ENCODE measurements at regions not wholly inside any gene's neighbourhood (a gene's known extent, or its start where the extent isn't known, plus 50 kb on each side); places are given as distances from the start of the nearest gene placed in this dataset.

DNA sequence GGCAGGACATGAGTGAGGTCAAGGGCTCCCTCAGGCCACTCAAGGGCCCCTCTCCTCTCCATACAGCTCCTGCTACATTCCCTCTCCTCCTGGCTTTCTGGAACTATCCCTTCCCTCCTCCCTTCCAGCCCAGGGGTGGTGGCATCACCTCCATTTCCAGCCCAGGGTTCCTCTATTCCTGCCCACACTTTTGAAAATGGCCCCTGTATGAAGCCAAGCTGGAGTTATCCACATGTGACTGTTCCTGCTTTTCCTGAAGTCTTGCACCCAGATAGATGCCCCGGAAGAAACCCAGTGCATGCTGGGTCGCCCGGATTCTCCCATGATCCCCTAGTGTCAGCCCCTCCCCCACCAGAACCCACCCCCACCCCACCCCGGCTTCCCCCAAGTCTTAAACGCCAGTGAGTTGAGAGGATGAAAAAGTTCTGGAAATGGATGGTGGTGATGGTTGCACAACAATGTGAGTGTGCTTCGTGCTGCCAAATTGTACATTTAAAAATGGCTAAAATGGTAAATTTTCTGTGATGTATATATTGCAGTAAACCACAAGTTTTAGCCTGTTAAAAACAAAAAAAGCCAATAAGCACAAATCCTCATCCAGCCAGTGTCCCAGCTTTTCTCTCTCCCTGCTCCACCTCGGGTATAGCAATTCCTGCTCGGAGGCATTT lies 136.9 kb downstream of the SCARB1 start:
- Mint-ChIP-seq H3K4me3 (no peak overlapping the region), H3K27ac (no peak overlapping the region), H3K4me1 (no peaks in the 10 kb centered on the region), H3K36me3 (no peaks in the 10 kb centered on the region), H3K9me3 (no peaks in the 10 kb centered on the region)
- no peak for DNase-seq (ENCODE audit: low spot score in 2 of 2)
- ATAC-seq = no peak

DNA sequence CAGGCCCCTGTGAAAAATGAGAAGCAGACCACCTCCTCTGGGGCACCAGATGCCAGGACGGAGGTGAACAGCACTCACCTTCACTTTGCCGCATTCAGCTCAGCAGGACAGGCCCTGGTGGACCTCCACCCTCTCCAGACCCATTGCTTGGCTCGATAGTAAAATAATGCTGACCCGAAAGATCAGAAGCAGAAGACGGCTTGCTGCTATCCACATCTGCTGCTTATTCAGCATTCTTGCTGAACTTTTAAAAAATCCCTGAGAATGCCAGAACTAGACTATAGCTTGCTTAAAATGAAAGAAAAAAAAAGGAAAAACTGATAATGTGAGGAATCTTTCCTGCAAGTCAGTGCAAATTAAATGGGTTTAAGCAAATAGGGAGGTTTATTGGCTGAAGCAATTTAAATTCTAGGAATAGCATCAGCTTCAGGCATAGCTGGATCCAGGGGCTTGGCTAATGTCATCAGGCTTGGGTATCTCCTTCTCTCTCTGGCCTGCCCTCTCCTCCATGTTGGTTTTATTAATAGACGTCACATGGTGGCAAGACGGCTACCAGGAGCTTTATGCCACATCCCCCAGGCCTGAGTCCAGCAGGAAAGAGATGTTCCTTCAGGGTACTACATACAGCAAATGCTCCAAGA lies 137.9 kb downstream of the SCARB1 start:
- DNase-seq (ENCODE audit: low spot score in 2 of 2) (no peak), ATAC-seq (no peak)
- Mint-ChIP-seq H3K4me3 (no peak overlapping the region), H3K36me3 (no peaks in the 10 kb centered on the region), H3K27ac (no peak overlapping the region), H3K4me1 (no peaks in the 10 kb centered on the region), H3K9me3 (no peaks in the 10 kb centered on the region)

DNA sequence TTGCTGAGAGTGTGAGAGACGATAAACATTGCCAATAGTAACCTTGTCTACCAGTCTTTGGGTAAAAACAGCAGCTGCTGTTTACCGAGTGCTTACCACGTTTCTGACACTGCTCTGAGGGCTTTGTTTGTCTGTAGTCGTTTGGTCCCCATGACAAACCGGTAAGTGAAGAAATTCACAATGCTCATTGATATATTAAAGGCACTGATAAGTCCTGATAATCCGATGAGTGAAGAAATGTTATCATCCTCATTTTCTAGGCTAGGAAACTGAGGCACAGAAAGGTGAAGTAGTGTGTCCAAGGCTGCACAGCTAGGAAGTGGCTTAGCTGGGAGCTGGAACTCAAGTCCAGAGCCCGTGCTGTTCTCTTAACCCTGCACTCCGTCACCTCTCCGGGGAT lies 138.6 kb downstream of the SCARB1 start:
- Mint-ChIP-seq H3K27ac (no peak overlapping the region), H3K9me3 (no peaks in the 10 kb centered on the region), H3K36me3 (no peaks in the 10 kb centered on the region), H3K4me3 (no peak overlapping the region), H3K4me1 (peaks cover 2% of the 10 kb centered on the region)
- ATAC-seq (no peak), DNase-seq (ENCODE audit: low spot score in 2 of 2) (no peak)

DNA sequence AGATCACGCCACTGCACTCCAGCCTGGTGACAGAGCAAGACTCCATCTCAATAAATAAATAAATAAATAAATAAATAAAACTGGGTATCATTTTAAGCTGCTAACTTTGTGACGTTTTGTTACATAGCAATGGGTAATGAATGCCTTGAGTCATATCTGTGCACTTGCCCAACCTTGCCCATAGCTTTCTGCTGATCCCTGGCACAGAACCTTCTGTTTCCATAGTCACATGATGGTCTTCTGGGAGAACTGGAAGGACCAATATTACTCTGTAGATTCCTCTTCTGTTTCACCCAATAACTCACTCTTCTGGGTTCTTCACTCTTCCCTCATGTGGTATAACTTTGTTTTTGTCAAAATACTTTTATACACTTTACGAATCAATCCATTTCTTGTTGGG lies 140.8 kb downstream of the SCARB1 start:
- Mint-ChIP-seq H3K27ac (no peak overlapping the region), H3K9me3 (no peaks in the 10 kb centered on the region), H3K36me3 (no peaks in the 10 kb centered on the region), H3K4me3 (no peak overlapping the region), H3K4me1 (peaks cover 7% of the 10 kb centered on the region)
- ATAC-seq (no peak), DNase-seq (ENCODE audit: low spot score in 2 of 2) (no peak)

DNA sequence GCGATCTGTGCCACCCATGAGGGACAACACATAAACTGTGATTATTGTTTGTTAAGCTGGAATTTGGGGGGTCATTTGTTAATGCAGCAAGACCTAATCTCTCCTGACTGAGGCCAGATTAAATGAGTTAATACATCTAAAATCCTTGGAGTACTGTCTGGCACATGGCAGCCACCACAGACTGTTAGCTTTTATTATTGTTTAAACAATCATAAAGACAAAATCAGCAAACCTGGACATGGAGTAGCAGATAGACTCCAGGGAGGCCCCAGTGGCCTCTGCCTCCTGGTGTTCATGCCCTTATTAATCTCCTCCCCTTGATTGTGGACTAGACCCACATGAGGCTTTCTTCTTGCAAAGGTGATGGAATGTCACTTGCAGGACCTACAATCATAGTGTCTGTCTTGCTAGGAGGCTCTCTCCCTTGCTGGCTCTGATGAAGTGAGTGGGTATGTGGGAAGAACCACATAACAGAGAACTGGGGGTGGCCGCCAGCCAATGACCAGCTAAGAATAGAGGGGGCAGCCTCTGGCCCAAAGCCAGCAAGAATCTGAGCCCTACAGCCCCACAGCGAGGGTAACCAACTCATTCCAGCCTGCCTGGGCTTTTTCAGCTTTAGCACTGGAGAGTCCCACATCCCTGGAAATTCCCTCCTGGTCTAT lies 142.0 kb downstream of the SCARB1 start:
- peaks cover 7% of the 10 kb centered on the region for H3K4me1 Mint-ChIP-seq

DNA sequence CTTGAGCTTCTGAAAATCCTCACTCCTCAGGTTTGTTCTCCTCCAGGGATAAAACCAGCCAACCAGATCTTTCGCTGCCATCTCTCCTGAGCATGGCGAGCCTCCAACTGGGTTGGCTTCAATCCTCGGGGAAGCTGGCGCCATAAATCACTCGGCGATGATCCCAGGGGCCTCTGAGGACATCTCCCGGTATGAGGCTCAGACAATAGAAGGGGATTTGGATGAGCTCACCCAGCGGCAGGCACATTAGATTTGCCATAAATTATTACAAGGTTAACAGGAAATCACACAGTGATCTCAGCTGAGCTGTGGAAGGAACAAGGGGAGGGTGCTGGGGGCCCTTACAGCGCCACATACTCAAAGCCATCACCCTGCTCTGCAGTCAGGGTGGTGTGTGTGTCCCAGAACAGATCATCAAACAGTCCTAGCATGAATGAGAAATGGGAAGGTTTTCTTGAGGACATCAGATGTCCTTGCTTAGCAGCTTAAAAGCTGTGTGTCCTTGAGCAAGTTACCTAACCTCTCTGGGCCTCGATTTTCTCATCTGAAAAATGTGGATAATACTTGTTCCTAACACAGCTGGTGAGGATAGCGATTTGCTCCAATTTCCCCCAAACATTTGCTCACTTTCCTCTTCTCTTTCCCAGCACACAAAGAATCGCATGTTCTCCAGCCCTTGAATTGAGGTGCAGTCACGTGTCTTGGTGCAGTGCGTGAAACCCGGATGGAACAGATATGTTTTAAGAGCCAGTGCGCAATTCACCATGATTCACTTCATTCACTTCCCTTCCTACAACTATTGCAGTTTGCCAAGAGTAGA lies 142.8 kb downstream of the SCARB1 start:
- no peaks in the 10 kb centered on the region for H3K9me3 Mint-ChIP-seq
- H3K4me3 Mint-ChIP-seq = no peak overlapping the region
- DNase-seq (ENCODE audit: low spot score in 2 of 2) = no peak
- peaks cover 7% of the 10 kb centered on the region for H3K4me1 Mint-ChIP-seq
- no peak for ATAC-seq
- H3K27ac Mint-ChIP-seq = no peak overlapping the region
- H3K36me3 Mint-ChIP-seq = peaks cover 1% of the 10 kb centered on the region

More for the DNA sequence above, 142.0 kb downstream of the SCARB1 start:
- Mint-ChIP-seq H3K36me3 (no peaks in the 10 kb centered on the region), H3K9me3 (no peaks in the 10 kb centered on the region), H3K27ac (no peak overlapping the region), H3K4me3 (no peak overlapping the region)
- ATAC-seq (no peak), DNase-seq (ENCODE audit: low spot score in 2 of 2) (no peak)

DNA sequence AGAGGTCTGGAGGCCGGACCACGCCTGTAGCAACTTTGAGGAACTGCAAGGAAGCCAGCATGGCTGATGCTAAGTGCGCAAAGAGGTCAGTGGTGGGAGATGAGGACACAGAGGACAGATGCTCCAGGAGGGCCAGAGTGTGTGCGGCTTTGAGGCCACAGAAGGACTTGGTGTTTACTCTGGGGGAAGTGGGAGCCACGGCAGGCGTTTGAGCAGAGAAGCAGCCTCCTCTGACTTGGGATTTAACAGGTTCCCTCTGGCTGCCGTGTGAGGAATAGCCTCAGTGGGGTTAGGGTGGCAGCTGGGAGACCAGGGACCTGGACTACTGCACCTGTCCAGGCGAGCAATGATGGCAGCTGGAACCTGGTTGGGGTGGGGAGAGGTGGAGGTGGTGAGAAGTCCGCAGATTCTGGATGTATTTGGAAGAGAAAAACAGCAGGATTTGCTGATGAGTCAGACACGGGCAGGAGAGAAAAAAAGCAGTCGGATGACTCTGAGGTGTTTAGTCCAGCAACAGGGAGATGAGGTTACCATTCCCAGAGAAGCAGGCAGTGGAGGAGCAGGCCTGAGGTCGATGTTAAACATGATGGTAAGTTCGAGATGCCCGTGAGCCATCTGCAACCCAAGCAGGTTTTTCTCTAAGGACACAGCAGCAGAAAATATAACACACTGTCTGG lies 143.5 kb downstream of the SCARB1 start:
- ATAC-seq = no peak
- Mint-ChIP-seq H3K4me1 (peaks cover 7% of the 10 kb centered on the region), H3K27ac (no peak overlapping the region), H3K36me3 (peaks cover 6% of the 10 kb centered on the region), H3K4me3 (no peak overlapping the region), H3K9me3 (no peaks in the 10 kb centered on the region)
- DNase-seq (ENCODE audit: low spot score in 2 of 2) = no peak

DNA sequence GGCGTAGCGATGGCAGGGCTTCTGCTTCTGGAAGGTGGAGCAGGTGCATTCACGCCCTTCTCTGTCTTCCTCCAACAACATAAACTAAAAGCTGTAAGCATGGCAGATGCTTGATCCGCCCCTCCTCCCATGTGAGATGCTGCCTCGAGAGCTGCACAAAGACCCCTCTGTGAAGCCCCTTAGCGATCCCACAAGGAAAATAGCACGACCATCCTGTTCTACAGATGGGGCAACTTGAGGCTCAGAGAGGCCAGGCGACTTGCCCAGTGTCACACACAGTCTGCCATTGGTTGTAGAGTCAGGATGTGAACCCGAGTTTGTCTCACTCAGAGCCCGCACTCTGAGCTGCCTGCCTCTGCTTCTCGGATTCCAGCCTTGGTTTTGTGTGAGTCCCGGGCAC lies 144.4 kb downstream of the SCARB1 start:
- no peak overlapping the region for H3K4me3 Mint-ChIP-seq
- H3K36me3 Mint-ChIP-seq = peaks cover 6% of the 10 kb centered on the region
- H3K27ac Mint-ChIP-seq = no peak overlapping the region
- no peaks in the 10 kb centered on the region for H3K9me3 Mint-ChIP-seq
- no peak for DNase-seq (ENCODE audit: low spot score in 2 of 2)
- no peak for ATAC-seq
- H3K4me1 Mint-ChIP-seq = peaks cover 13% of the 10 kb centered on the region

DNA sequence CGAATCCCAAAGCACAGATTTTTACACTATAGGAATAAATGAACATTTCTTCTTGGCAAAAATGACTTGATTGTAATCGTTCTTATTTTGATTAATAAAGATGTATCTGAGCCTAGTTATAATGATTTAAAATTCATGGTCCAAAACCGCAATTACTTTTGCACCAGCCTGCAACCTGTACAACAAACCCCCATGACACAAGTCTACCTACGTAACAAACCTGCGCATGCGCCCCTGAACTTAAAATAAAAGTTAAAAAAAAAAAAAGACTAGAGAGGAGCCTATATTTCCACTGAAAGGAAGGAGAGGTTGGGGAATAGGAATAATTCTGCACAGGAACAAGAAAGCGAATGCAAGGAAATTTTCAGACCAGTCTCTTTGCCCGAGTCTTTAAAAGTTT lies 145.2 kb downstream of the SCARB1 start:
- peaks cover 20% of the 10 kb centered on the region for H3K4me1 Mint-ChIP-seq
- no peaks in the 10 kb centered on the region for H3K9me3 Mint-ChIP-seq
- DNase-seq (ENCODE audit: low spot score in 2 of 2) (no peak), ATAC-seq (no peak)
- H3K27ac Mint-ChIP-seq = no peak overlapping the region
- H3K4me3 Mint-ChIP-seq = no peak overlapping the region
- H3K36me3 Mint-ChIP-seq = peaks cover 12% of the 10 kb centered on the region

DNA sequence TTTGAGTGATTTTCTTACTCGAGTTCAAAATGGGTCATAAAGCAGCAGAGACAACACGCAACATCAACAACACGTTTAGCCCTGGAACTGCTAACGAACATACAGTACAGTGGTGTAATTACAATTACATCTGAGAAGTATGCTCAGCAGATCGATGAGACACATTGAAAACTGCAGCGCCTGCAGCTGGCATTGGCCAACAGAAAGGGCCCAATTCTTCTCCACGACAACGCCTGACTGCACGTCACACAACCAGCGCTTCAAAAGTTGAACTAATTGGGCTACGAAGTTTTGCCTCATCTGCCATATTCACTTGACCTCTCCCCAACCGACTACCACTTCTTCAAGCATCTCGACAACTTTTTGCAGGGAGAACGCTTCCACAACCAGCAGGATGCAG lies 145.6 kb downstream of the SCARB1 start:
- no peak overlapping the region for H3K27ac Mint-ChIP-seq
- no peak overlapping the region for H3K4me3 Mint-ChIP-seq
- ATAC-seq (no peak), DNase-seq (ENCODE audit: low spot score in 2 of 2) (no peak)
- no peaks in the 10 kb centered on the region for H3K9me3 Mint-ChIP-seq
- H3K36me3 Mint-ChIP-seq = peaks cover 16% of the 10 kb centered on the region
- peaks cover 24% of the 10 kb centered on the region for H3K4me1 Mint-ChIP-seq

DNA sequence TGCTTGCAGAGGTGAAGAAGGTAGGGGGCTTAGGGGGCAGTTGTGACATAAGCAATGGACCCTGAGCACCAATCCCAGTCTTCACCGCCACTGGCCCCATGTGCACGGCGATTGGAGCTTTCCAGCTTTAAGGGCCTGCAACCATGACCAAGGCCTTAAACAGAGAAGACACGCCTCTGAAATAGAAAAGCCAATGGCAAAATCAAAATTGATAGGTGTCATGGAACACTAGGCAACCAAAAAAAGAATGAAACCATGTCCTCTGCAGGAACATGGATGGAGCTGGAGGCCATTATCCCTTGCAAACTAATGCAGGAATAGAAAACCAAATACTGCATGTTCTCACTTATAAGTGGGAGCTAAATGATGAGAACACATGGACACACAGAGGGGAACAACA lies 146.3 kb downstream of the SCARB1 start:
- Mint-ChIP-seq H3K9me3 (no peaks in the 10 kb centered on the region), H3K27ac (no peak overlapping the region), H3K4me3 (no peak overlapping the region), H3K36me3 (peaks cover 18% of the 10 kb centered on the region), H3K4me1 (peaks cover 27% of the 10 kb centered on the region)
- DNase-seq (ENCODE audit: low spot score in 2 of 2) = no peak
- ATAC-seq = no peak

DNA sequence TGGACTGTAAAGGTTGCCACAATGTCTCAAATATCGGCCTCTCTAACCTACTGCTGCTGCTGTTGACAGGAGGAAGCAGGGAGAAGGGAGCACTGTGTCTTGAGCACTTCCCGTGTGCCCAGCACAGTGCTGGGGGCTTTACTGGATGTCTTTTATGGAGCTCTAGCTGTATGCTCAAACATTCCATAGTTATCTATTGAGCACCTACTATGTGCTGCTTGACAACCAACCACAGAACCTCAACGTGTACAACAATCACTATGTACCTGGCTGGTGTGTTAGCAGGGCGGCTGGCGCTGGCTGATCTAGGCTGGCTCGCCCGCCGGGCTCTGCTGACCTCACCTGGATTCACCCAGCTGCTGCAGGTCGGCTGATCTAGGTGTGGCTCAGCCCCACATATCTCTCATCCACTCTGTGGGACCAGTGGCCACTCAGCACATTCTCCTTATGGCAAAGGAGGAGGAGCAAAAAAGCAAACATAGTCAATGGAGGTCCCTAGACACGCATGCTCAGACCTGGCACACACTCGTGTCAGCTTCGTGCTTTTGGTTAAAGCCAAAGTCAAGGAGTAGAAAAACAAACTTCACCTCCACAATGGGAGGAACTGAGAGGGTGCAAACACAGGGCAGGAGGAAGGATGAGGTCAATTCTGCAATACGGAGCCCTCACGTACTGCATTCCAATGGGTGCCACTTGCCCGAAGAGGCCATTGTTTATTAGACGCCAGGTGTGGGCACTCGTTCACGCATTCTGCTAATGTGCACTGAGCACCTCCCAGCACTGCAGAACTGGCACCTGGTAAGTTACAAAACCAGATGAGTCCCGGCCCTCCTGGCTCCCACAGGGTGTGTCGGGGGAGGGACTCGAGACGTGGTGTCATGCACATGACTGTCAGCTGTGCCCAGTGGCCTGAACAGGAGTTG lies 147.2 kb downstream of the SCARB1 start:
- no peak for ATAC-seq
- Mint-ChIP-seq H3K36me3 (peaks cover 18% of the 10 kb centered on the region), H3K4me1 (peaks cover 27% of the 10 kb centered on the region), H3K9me3 (no peaks in the 10 kb centered on the region), H3K4me3 (no peak overlapping the region), H3K27ac (no peak overlapping the region)
- no peak for DNase-seq (ENCODE audit: low spot score in 2 of 2)

DNA sequence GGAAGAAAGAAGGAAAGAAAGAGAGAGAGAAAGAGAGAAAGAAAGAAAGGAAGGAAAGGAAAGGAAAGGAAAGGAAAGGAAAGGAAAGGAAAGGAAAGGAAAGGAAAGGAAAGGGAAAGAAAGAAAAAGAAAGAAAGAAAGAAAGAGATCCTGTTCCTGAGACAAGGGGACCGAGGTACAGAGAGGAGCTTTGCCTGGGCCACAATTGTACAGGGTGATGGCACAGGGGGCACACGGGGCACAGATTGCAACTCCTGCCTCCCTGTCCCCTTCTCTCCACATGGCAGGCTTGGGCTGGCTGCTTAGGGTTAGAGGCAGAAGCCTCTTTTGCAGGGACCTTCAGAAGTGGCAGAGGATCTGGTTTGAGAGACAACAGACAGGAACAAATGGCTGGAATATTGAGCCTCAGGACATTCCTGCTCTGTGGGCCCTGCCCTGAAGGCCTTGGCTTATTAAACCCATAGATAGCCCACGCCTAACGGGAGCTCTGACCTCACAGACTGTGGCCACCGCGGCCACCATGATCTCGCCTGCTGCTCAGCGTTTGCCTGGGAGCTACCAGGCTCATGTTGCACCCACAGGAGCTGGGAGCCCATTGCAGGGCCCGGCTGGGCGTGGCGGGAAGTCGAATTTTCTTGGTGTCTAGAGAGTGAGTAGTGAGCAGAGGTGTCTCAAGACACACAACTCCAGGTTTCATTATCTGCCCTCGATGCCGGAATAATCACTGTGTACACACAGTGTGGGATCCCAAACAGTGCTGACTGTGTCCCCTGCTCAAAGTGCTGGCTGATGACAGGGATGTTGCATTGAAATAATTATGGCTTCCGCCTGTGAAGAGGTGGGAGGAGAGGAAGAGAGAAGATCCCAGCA lies 147.9 kb upstream of the NCOR2 start:
- Mint-ChIP-seq H3K4me3 (no peak overlapping the region), H3K4me1 (peaks cover 27% of the 10 kb centered on the region), H3K27ac (no peak overlapping the region), H3K36me3 (peaks cover 18% of the 10 kb centered on the region), H3K9me3 (no peaks in the 10 kb centered on the region)
- ATAC-seq (no peak), DNase-seq (ENCODE audit: low spot score in 2 of 2) (no peak)

Data from stimulated activated effector memory CD8-positive, alpha-beta T cell treated with anti-CD3 and anti-CD28 coated beads, Interleukin-12 subunit alpha, Interleukin-12 subunit beta, amount 100 ng/mL, for 72 hours (primary cell).